Subcutaneous abdominal adipose tissue (tissue), 5 donors: ENCODE measurements at regions not wholly inside any gene's neighbourhood (a gene's known extent, or its start where the extent isn't known, plus 50 kb on each side); places are given as distances from the start of the nearest gene placed in this dataset.

Experiments
- H3K27ac ChIP-seq: one replicate; pipeline ENCODE4 v1.7.0; 2013; ENCODE audit warnings: low read depth, mild to moderate bottlenecking, inconsistent platforms, low read length, moderate library complexity
- H3K27me3 ChIP-seq, 5 donors: one replicate each; pipeline ENCODE4 v1.7.0; 2013; ENCODE audit warnings: low read length in 5 of 5, inconsistent platforms in 1 of 5; ENCODE audit not compliant: control insufficient read depth in 5 of 5, insufficient read depth in 4 of 5
- H3K36me3 ChIP-seq, 5 donors: one replicate each; pipeline ENCODE4 v1.7.0; 2013; ENCODE audit warnings: low read length in 5 of 5; ENCODE audit not compliant: control insufficient read depth in 5 of 5, insufficient read depth in 5 of 5
- H3K4me1 ChIP-seq, 5 donors: one replicate each; pipeline ENCODE4 v1.7.0; 2013; ENCODE audit warnings: low read length in 5 of 5, mild to moderate bottlenecking in 3 of 5, moderate library complexity in 1 of 5; ENCODE audit not compliant: control insufficient read depth in 5 of 5, insufficient read depth in 5 of 5
- H3K4me3 ChIP-seq, 5 donors: one replicate each; pipeline ENCODE4 v1.7.0; 2013; ENCODE audit warnings: low read length in 5 of 5, low read depth in 1 of 5
- H3K9ac ChIP-seq, 5 donors: one replicate each; pipeline ENCODE4 v1.7.0; 2013; ENCODE audit warnings: low read length in 5 of 5, mild to moderate bottlenecking in 4 of 5, moderate library complexity in 3 of 5
- H3K9me3 ChIP-seq, 5 donors: one replicate each; pipeline ENCODE4 v1.7.0; 2013; ENCODE audit warnings: low read length in 5 of 5; ENCODE audit not compliant: control insufficient read depth in 5 of 5
- donor health status: healthy.
- donor health status: healthy.
- donor health status: healthy.
- donor health status: healthy.
- donor health status: healthy.

- no peak overlapping the region for H3K27ac ChIP-seq
- H3K4me1 ChIP-seq, result no peaks in the 10 kb centered on the region
- H3K9me3 ChIP-seq, result no peaks in the 10 kb centered on the region
- no peaks in the 10 kb centered on the region for H3K27me3 ChIP-seq
- no peak overlapping the region for H3K9ac ChIP-seq
- no peaks in the 10 kb centered on the region for H3K36me3 ChIP-seq
- no peak overlapping the region for H3K4me3 ChIP-seq
Measured at GRCh38 chr13:73367886-73368285, 309.1 kb downstream of the KLF5 start.

- H3K4me1 ChIP-seq, result no peaks in the 10 kb centered on the region
Measured at GRCh38 chr13:73366241-73366640, 307.4 kb downstream of the KLF5 start.

GRCh38 chr13:73365681-73366080 is 306.9 kb downstream of the KLF5 start:
- H3K27ac ChIP-seq, result no peak overlapping the region
- no peaks in the 10 kb centered on the region for H3K27me3 ChIP-seq
- H3K9ac ChIP-seq, result no peak overlapping the region
- no peaks in the 10 kb centered on the region for H3K4me1 ChIP-seq
- no peaks in the 10 kb centered on the region for H3K9me3 ChIP-seq
- H3K4me3 ChIP-seq, result no peak overlapping the region
- no peaks in the 10 kb centered on the region for H3K36me3 ChIP-seq

More at GRCh38 chr13:73366241-73366640, 307.4 kb downstream of the KLF5 start:
- no peak overlapping the region for H3K4me3 ChIP-seq
- H3K9ac ChIP-seq, result no peak overlapping the region
- no peaks in the 10 kb centered on the region for H3K27me3 ChIP-seq
- H3K36me3 ChIP-seq, result no peaks in the 10 kb centered on the region
- no peaks in the 10 kb centered on the region for H3K9me3 ChIP-seq
- no peak overlapping the region for H3K27ac ChIP-seq

- Histone ChIP-seq H3K9ac (no peak overlapping the region), H3K4me3 (no peak overlapping the region), H3K27ac (no peak overlapping the region)
Measured at GRCh38 chr13:73365252-73365651, 306.4 kb downstream of the KLF5 start.

GRCh38 chr13:73364736-73365135 is 305.9 kb downstream of the KLF5 start:
- H3K27me3 ChIP-seq, result no peaks in the 10 kb centered on the region
- no peak overlapping the region for H3K4me3 ChIP-seq
- H3K36me3 ChIP-seq, result no peaks in the 10 kb centered on the region
- no peak overlapping the region for H3K9ac ChIP-seq
- no peak overlapping the region for H3K27ac ChIP-seq
- no peaks in the 10 kb centered on the region for H3K4me1 ChIP-seq
- H3K9me3 ChIP-seq, result no peaks in the 10 kb centered on the region

More at GRCh38 chr13:73365252-73365651, 306.4 kb downstream of the KLF5 start:
- H3K36me3 ChIP-seq, result no peaks in the 10 kb centered on the region
- H3K27me3 ChIP-seq, result no peaks in the 10 kb centered on the region
- no peaks in the 10 kb centered on the region for H3K4me1 ChIP-seq
- no peaks in the 10 kb centered on the region for H3K9me3 ChIP-seq

- Histone ChIP-seq H3K27ac (no peak overlapping the region), H3K27me3 (no peaks in the 10 kb centered on the region), H3K4me1 (no peaks in the 10 kb centered on the region), H3K9me3 (no peaks in the 10 kb centered on the region), H3K9ac (no peak overlapping the region), H3K36me3 (no peaks in the 10 kb centered on the region), H3K4me3 (no peak overlapping the region)
Measured at GRCh38 chr13:73358606-73359095, 299.8 kb downstream of the KLF5 start.

- H3K36me3 ChIP-seq, result no peaks in the 10 kb centered on the region
- no peak overlapping the region for H3K27ac ChIP-seq
- H3K4me1 ChIP-seq, result no peaks in the 10 kb centered on the region
- H3K9ac ChIP-seq, result no peak overlapping the region
- H3K9me3 ChIP-seq, result peaks cover 0 to 6% (median 0%) of the 10 kb centered on the region in 5 donors
- no peaks in the 10 kb centered on the region for H3K27me3 ChIP-seq
- no peak overlapping the region for H3K4me3 ChIP-seq
Measured at GRCh38 chr13:73355134-73355533, 296.3 kb downstream of the KLF5 start.

GRCh38 chr13:73351730-73352129 is 292.9 kb downstream of the KLF5 start:
- H3K4me1 ChIP-seq, result no peaks in the 10 kb centered on the region
- no peak overlapping the region for H3K27ac ChIP-seq
- H3K9me3 ChIP-seq, result peaks cover 0 to 6% (median 0%) of the 10 kb centered on the region in 5 donors
- no peak overlapping the region for H3K9ac ChIP-seq
- H3K4me3 ChIP-seq, result no peak overlapping the region
- H3K36me3 ChIP-seq, result no peaks in the 10 kb centered on the region
- H3K27me3 ChIP-seq, result no peaks in the 10 kb centered on the region

GRCh38 chr13:73341748-73342147 is 282.9 kb downstream of the KLF5 start:
- H3K4me1 ChIP-seq, result no peaks in the 10 kb centered on the region
- no peaks in the 10 kb centered on the region for H3K36me3 ChIP-seq
- no peak overlapping the region for H3K4me3 ChIP-seq
- no peaks in the 10 kb centered on the region for H3K9me3 ChIP-seq
- no peak overlapping the region for H3K27ac ChIP-seq
- H3K9ac ChIP-seq, result no peak overlapping the region
- no peaks in the 10 kb centered on the region for H3K27me3 ChIP-seq

- H3K9ac ChIP-seq, result no peak overlapping the region
- H3K4me1 ChIP-seq, result no peaks in the 10 kb centered on the region
- H3K36me3 ChIP-seq, result no peaks in the 10 kb centered on the region
- H3K4me3 ChIP-seq, result no peak overlapping the region
- H3K27me3 ChIP-seq, result no peaks in the 10 kb centered on the region
- H3K27ac ChIP-seq, result no peak overlapping the region
- no peaks in the 10 kb centered on the region for H3K9me3 ChIP-seq
Measured at GRCh38 chr13:73340069-73340468, 281.3 kb downstream of the KLF5 start.

GRCh38 chr13:73339086-73339485 is 280.3 kb downstream of the KLF5 start:
- Histone ChIP-seq H3K9me3 (no peaks in the 10 kb centered on the region), H3K9ac (no peak overlapping the region), H3K27me3 (no peaks in the 10 kb centered on the region), H3K36me3 (no peaks in the 10 kb centered on the region), H3K4me1 (no peaks in the 10 kb centered on the region), H3K4me3 (no peak overlapping the region), H3K27ac (no peak overlapping the region)
